ENCODE measurements at regions not wholly inside any gene's neighbourhood (a gene's known extent, or its start where the extent isn't known, plus 50 kb on each side); places are given as distances from the start of the nearest gene placed in this dataset.

DNA sequence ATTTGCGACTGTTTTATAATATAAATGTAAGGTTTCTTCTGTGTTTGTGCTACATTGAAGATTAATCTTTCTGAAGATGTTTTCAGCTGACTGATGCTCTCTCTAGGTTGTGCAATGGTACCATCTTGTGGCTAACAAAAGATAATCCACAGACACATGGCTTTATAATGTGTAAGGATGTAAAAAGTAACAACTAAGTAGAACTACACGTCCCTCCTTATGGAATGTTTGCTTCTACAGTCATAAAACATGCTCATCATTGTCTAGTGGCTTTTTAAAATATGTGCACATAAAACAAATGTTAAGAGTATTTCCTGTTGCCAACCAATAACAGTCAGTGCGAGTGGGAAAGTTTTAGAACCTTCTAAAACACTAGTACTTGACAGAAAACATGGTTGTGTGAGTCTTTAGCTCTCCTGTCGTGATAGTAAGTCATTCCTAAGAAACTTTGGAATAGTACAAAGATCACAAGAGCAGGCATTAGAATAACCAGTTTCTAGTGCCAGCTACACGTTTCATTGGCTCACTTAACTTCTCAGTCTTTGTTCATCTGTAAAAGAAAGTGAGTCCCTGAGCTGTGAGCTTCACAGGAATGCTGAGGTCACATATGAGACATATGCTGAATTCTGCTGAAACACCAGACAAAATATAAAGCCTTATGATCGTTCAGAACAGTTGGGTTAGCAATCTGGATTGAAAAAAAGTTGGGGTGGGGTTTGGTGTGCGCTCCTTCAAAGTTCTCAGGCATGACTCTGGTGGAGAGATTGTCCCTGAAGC lies 75.7 kb upstream of the GLIS3 start:
- no peaks in the 10 kb centered on the region for H3K4me1 Mint-ChIP-seq
- H3K4me3 Mint-ChIP-seq, result no peak overlapping the region
- TF ChIP-seq, protein P1, sequence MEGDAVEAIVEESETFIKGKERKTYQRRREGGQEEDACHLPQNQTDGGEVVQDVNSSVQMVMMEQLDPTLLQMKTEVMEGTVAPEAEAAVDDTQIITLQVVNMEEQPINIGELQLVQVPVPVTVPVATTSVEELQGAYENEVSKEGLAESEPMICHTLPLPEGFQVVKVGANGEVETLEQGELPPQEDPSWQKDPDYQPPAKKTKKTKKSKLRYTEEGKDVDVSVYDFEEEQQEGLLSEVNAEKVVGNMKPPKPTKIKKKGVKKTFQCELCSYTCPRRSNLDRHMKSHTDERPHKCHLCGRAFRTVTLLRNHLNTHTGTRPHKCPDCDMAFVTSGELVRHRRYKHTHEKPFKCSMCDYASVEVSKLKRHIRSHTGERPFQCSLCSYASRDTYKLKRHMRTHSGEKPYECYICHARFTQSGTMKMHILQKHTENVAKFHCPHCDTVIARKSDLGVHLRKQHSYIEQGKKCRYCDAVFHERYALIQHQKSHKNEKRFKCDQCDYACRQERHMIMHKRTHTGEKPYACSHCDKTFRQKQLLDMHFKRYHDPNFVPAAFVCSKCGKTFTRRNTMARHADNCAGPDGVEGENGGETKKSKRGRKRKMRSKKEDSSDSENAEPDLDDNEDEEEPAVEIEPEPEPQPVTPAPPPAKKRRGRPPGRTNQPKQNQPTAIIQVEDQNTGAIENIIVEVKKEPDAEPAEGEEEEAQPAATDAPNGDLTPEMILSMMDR (IDR thresholded peaks at IDR 0.05; ENCODE audit: unreplicated experiment), result no peak
- no peak for DNase-seq (ENCODE audit: low spot score in 2 of 2, unreplicated experiment in 2 of 2)
- no peak overlapping the region for H3K27ac Mint-ChIP-seq
- no peaks in the 10 kb centered on the region for H3K27me3 Mint-ChIP-seq (ENCODE audit: low read depth)
- no peaks in the 10 kb centered on the region for H3K9me3 Mint-ChIP-seq
- H3K36me3 Mint-ChIP-seq, result no peaks in the 10 kb centered on the region

DNA sequence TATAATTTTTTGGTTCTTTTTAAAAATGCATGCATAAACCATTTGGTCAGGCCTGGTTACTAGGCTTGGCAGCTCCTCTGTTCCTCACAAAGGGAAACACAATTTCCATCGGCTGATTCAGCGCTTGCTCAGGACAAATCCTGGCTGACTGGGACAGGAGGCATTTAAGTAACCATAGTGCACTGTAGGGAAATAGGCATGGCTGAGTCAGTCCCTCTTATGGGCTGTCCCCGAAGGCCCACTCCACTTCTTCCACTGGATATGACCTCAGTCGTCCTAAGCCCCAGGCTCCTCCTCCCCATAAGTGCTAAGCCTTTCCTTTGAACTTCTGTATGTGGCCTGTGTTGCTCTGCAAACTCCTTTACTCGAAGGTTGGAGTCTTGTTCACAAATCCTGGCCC lies 71.2 kb upstream of the GLIS3 start:
- DNase-seq (ENCODE audit: low spot score in 2 of 2, unreplicated experiment in 2 of 2), result no peak
- Mint-ChIP-seq H3K4me3 (no peak overlapping the region), H3K27ac (no peak overlapping the region), H3K4me1 (no peaks in the 10 kb centered on the region), H3K36me3 (no peaks in the 10 kb centered on the region), H3K9me3 (no peaks in the 10 kb centered on the region), H3K27me3 (ENCODE audit: low read depth) (no peaks in the 10 kb centered on the region)
- TF ChIP-seq, protein P1 (IDR thresholded peaks at IDR 0.05; ENCODE audit: unreplicated experiment), result no peak

DNA sequence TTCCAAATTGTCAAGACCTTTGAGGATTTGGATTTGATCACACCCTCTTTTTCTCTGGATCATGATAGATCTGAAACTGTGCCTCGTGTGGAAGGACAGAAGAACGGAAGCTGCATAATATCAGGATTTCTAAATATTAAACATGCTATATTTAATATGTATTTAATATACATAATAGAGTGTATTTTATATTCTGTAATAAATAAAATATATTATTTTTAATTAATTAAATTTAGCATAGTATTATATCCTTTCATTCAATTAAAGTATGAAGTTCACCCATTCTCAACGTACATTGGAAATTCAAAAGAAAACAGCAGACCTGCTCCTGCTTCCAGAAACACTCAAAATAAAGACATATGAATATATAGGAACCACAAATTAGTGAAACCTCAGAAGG lies 70.6 kb upstream of the GLIS3 start:
- Mint-ChIP-seq H3K4me3 (no peak overlapping the region), H3K36me3 (no peaks in the 10 kb centered on the region), H3K27me3 (ENCODE audit: low read depth) (no peaks in the 10 kb centered on the region), H3K27ac (no peak overlapping the region), H3K4me1 (no peaks in the 10 kb centered on the region), H3K9me3 (no peaks in the 10 kb centered on the region)
- TF ChIP-seq, protein P1 (IDR thresholded peaks at IDR 0.05; ENCODE audit: unreplicated experiment), result no peak
- no peak for DNase-seq (ENCODE audit: low spot score in 2 of 2, unreplicated experiment in 2 of 2)

DNA sequence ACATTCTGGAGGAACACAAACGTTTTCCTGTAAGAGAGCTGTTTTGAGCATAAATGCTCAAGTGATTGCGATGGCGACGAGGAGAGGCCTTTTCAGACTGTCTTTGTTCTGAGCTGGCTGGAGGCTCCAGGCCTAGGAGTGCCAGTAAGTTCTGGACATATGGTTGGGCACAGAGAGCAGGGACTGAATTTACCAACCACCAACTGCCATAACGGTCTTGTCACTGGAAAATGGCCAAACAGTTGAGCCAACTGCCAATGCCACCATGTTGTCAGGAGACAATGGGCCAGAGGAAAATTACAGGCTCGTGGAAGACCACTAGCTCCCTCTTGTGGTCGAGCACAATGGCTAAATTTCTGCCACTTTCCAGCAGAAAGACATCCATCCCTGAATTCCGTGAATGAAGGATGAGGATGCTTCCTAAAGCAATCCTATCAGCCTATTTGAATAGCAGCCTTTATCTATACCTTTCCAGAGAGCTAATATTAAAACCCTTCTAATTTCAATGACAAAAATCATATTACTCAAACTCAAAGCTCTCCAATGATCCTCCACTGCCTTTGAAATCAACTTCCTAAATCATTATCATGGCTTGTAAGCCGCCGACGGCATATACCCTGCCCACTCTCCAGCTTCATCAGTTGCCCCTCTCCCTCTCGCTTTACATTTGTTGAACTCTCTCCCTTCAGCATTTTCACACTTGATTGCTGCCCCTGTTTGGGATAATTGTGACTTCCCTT lies 66.9 kb upstream of the GLIS3 start:
- Mint-ChIP-seq H3K4me1 (peaks cover 1% of the 10 kb centered on the region), H3K27ac (no peak overlapping the region), H3K9me3 (no peaks in the 10 kb centered on the region)

DNA sequence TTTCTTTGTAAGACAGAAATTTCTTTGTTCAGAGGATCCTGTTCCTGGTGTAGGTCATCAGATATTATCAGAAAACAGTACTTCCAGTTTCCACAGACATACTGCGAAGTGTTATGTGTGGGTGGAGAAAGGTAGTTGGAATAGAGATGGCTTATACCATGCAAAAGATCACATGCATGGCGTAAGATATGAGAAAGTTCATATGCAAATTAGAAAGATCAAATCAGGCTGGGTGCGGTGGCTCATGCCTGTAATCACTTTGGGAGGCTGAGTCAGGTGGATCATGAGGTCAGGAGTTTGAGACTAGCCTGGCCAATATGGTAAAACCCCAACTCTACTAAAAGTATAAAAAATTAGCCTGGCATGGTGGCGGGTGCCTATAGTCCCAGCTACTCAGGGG lies 65.2 kb upstream of the GLIS3 start:
- no peak for DNase-seq (ENCODE audit: low spot score in 2 of 2, unreplicated experiment in 2 of 2)
- TF ChIP-seq, protein P1 (IDR thresholded peaks at IDR 0.05; ENCODE audit: unreplicated experiment), result no peak
- Mint-ChIP-seq H3K36me3 (no peaks in the 10 kb centered on the region), H3K4me3 (no peak overlapping the region), H3K27ac (no peak overlapping the region), H3K9me3 (no peaks in the 10 kb centered on the region), H3K27me3 (ENCODE audit: low read depth) (peaks cover 2% of the 10 kb centered on the region), H3K4me1 (peaks cover 5% of the 10 kb centered on the region)

More for the DNA sequence above, 66.9 kb upstream of the GLIS3 start:
- TF ChIP-seq, protein P1 (IDR thresholded peaks at IDR 0.05; ENCODE audit: unreplicated experiment), result peak; percentile 51
- no peak for DNase-seq (ENCODE audit: low spot score in 2 of 2, unreplicated experiment in 2 of 2)
- peaks cover 2% of the 10 kb centered on the region for H3K27me3 Mint-ChIP-seq (ENCODE audit: low read depth)
- no peak overlapping the region for H3K4me3 Mint-ChIP-seq
- no peaks in the 10 kb centered on the region for H3K36me3 Mint-ChIP-seq
